CD4-positive, alpha-beta T cell treated with Interleukin-6 at 100 ng/mL for 8 hours (primary cell): ENCODE measurements at regions not wholly inside any gene's neighbourhood (a gene's known extent, or its start where the extent isn't known, plus 50 kb on each side); places are given as distances from the start of the nearest gene placed in this dataset.
"Not testable (repeated sequence)": the region's sequence is repeated elsewhere in the genome, so short reads cannot be mapped to it uniquely, and the experiment has no call there.

Experiments used
- DNase-seq: peaks from one replicate; pipeline ENCODE4 v3.0.0-alpha.2; 2020; ENCODE audit warnings: mixed read lengths, low spot score

DNA sequence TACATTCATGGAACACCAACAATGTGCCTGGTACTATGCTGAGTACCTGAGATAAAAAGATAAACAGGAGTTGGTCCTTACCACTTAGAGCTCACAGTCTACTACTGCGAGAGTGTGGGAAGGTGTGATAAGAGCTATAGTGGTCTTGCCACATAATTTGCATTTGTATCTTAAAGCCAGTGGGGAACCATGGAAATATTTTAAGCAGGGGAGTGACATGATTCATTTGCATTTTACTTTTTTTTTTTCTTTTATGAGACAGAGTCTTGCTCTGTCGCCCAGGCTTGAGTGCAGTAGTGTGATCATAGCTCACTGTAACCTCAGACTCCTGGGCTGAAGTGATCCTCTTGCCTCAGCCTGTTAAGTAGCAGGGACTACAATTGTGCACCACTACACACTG, 53.6 kb downstream of the SRGAP2 start:
- DNase-seq: not testable (repeated sequence)

GRCh38 chr1:206261473-206261872, 58.1 kb downstream of the SRGAP2 start:
- not testable (repeated sequence) for DNase-seq

GRCh38 chr1:206262424-206262823, 59.1 kb downstream of the SRGAP2 start:
- DNase-seq: not testable (repeated sequence)

GRCh38 chr1:206264916-206265315, 61.6 kb downstream of the SRGAP2 start:
- not testable (repeated sequence) for DNase-seq

DNA sequence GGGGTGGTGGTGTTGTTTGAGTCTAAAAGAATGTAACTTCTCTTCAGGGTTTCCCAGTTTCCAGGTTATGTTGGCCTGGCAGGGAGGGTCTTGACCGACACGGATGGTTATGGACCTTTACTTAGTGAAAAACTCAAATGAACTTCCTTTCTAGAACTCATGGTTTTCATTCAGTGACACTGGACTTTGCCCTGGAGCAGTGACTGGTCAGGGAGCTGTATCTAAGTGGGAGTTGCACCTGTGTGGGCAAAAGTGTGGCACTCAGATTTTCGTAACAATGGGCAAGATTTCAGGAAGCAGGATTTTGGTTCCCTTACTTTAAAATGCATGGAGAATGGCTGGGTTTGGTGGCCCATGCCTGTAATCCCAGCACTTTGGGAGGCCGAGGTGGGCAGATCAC, 67.8 kb downstream of the SRGAP2 start:
- not testable (repeated sequence) for DNase-seq

- DNase-seq: not testable (repeated sequence)
These were observed 69.8 kb downstream of the SRGAP2 start for GRCh38 chr1:206273104-206273503.

DNA sequence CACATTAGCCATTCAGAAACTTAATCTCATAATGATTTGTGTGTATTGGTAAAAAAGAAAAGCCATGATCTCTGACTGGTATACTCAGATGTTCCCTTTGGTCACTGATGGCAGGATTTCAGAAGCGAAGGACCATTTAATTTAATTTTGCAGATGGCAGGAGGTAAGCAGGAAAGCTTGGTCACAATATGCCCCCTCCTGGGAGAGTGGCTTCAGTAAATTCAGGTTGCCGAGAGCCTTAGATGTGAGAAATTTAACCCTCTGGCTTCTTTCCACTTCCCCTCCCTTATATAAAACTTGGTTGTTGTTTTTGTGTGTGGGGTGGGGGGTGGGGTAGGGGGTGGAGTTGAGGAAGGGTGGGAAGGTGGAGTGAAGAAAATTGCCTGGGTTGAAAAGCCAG, 72.8 kb downstream of the SRGAP2 start:
- DNase-seq: not testable (repeated sequence)

GRCh38 chr1:206278683-206279082, 75.3 kb downstream of the SRGAP2 start:
- DNase-seq: not testable (repeated sequence)

DNA sequence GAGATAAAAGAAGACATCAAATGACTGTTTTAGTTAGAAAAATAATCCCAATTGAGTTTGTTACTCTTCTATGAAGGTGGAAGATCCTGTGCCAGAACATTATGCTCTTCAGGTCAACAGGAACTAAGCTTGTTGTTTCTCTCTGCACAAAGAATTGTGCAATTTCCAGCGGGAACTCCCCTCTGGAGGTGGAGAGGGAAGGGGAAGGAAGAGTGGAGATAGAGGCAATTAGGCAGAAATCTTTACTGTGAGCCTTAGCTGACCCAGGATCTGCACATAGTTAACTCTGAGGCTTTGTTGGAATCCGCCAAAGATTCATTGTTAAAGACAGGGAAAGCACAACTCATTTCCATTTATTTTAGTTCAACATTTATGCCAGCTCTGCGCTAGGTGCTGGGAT, 77.3 kb downstream of the SRGAP2 start:
- not testable (repeated sequence) for DNase-seq

DNA sequence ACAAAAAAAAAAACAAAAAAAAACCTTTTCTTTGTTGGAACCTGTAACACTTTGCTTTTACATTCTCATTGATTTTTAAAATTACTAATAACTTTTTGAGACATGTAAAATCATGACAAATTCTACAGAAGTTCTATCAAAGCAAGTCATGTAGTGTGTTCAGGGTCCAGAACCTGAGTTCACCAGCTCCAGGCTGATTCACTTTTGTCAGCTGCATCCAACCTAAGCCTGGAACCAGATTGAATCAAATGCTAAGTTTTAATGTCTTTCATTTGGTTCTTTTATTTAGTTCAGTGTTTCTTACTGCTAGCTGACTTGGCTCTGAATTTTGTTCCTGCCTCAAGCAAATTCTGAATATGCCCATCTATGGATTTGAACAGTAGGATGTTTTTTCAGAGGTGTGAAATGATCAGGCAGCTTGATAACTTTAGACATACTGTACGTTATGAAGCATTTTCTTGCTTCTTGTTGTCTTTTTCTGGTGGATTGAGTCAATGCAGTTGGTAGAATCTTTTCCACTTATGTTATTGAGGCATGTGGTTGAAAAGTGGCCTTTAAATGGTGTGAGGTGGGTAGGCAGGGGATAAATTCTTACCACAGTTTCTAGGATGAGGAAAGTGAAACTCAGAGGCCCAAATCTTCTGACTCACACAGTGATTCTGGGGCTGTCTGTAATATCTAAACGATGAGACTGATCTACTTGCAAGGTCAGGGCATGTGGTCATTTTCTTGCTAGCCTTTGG, 78.7 kb downstream of the SRGAP2 start:
- DNase-seq: not testable (repeated sequence)

GRCh38 chr1:206285024-206285960, 82.0 kb downstream of the SRGAP2 start:
- not testable (repeated sequence) for DNase-seq

DNA sequence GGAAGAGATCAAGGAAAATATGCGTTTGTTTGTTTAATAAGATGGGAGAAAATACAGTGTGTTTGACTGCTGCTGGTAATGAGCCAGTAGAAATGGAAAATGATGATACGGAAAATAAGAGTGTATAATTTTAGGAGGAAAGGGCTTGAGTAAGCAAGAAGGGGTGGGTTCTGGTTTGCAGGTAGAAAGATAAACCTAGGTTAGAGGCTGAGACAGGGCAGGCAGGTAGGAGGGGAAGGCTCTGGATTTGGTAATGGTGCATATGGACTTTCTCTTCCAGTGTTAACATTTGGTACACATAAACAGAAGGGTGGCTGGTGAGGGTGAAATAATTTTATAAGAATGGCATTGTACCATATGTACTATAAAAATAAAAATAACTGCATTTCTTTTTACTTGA, 84.4 kb downstream of the SRGAP2 start:
- not testable (repeated sequence) for DNase-seq

DNA sequence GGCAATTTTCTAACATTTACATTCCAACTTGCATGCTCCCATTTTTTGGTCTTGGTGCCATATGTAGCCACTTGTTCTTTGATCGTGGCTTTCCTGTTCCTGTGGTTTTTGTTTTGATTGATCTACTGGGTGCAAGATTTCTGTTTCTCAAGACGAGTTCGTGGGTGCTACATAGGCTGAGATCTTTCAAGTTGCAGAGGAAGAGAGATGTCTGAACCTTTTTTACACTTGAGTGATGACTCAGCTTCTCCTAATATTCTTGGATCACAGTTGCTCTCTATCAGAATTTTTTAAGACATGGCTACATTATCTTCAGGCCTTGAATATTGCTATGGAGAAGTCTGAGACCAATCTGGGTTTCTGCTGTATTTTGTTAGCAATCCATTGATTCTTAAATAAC, 85.1 kb downstream of the SRGAP2 start:
- not testable (repeated sequence) for DNase-seq

DNA sequence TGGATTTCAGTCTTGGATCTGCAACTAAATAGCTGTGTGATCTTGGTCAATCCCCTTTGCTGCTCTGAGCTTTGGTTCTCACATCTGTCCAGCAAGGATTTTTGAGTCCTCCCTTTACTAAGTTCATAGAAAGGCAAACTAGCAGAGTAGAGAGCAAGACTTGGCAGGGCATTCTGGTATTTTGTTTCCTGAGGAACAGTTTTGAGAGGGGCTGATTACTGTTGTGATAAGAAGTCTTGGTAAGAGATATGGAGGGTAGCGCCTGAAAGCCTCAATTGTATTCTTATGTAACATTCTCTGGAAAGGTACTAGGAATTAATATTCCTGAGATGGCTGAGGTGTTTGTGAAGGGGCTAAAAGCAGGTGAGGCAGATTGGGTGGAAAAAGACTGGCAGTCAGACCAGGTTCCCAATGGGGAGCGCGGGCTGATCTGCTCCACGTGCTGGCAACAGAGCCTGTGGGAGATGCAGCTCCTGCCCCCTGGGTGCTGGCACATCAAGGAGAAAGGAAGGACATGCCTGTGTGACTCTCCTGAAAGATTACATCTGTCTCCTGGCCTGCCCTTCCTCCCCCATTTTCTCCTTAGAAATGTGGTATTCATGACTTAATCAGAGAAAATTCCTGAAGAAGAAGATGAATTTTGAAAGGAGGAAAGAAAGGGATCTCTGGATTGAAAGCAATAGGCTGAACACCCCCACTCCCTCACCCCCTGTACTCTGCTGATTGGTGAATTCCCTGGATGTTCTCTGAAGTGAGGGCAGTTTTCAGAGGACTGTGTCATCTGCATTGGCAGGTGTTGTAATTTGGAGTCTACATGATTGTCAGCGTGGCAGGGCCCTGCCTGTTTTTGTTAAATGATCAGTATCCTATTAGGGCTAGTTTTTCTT, 94.0 kb downstream of the SRGAP2 start:
- not testable (repeated sequence) for DNase-seq

- not testable (repeated sequence) for DNase-seq
These were observed 94.7 kb downstream of the SRGAP2 start for GRCh38 chr1:206298032-206298392.

DNA sequence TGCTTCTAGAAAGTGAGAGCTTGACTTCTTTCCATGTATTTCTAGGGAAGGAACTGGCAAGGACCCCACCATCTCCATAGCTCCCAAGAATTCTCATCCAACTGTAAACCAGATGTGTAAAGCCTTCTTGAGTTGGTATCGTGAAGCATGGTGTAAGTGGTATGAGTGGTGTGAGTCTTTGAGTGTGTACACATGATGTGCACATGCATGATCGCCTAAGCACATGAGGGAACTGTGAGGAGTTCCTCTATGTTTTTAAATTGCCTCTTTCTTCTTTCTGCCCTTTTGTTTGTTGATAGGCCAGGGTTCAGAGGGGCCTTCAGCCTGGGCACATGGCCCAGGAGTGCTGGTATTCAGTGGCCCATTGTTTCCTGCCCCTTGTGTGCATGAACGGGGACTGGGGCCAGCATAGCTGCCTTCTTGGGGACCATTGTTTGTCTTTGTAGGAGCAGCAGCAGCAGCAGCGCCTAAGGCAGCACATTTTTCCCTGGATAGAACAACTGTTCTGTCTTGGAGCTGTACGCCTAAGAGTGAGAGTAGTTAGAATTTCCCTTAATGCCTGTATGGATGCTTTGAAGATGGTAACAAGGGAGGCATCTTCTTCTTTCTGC, 95.9 kb downstream of the SRGAP2 start:
- DNase-seq: not testable (repeated sequence)

DNA sequence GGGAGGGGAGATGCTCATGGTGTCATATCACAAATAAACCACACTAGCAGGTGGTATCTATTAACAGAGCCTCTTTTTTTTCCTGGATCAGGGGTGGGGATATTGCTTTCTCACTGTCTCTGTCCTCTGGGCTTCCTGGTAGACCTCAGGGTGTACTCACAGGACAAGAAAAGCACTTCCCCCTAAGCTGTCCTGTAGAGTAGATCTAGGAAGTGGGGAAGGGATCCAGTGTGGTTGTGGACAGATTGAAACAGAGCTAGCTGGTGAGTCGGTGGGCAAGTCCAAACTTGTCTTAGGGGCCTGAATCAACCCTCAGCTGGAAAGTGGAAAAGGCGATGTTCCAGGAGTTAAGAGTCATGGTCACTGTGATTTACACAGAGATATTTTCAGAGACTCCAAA, 96.6 kb downstream of the SRGAP2 start:
- not testable (repeated sequence) for DNase-seq

DNA sequence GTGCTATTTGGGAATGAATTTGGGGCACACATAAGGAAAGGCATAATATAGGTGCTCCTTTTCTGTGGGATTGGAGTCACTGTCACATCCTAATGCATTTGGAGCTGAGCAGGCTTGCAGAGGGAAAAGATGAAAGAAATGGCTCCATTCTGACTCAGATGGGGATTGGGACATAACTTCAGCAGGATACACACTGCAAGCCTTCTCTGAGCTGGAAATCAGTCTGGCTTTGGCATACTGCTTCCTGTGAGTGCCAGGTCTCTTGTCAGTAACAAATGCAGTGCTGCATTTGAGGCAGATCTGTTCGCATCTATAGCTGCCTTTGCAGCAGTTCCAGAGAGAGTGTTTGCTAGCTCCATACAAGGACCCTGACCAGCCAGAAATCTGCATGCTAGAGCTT, 98.7 kb downstream of the SRGAP2 start:
- DNase-seq: not testable (repeated sequence)

DNA sequence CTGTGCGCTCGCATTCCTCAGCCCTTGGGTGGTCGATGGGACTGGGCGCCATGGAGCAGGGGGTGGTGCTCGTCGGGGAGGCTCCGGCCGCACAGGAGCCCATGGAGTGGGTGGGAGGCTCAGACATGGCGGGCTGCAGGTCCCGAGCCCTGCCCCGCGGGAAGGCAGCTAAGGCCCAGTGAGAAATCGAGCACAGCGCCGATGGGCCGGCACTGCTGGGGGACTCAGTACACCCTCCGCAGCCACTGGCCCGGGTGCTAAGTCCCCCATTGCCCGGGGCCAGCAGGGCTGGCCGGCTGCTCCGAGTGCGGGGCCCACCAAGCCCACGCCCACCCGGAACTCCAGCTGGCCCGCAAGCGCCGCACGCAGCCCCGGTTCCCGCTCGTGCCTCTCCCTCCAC, 104.1 kb downstream of the SRGAP2 start:
- DNase-seq: not testable (repeated sequence)

GRCh38 chr1:206310948-206311347, 107.6 kb downstream of the SRGAP2 start:
- DNase-seq: not testable (repeated sequence)

DNA sequence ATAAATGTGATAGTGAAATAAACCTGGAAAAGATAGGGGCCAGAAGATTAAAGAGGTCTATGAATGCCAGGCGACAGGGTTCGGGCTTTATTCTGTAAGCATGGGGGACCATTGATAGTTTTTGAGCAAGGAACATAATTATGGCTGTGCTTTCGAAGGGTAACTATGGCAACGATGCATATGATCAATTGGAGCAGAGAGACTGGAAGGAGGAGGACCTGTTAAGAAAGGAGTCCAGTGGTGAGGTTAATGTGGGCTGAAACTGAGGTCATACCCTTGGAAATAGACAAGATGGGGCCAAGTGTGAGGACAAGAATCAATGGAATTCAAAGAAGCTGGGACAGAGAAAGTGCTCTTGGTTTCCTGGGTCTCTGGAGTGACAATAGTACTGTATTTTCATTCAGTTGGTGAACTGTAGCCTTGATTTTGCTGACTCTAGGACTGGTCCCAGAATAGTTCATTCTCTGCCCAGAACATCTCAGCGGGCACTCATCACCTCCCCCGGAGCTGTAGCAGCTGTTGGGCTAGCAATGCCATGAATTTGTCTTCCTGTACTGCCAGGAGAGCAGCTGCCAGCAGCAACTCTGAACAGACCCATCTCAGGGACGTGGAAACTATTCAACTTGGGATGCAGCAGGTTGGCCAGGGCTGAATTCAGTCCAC, 108.4 kb downstream of the SRGAP2 start:
- not testable (repeated sequence) for DNase-seq
